Smooth muscle cell (in vitro differentiated cells): ENCODE measurements at regions not wholly inside any gene's neighbourhood (a gene's known extent, or its start where the extent isn't known, plus 50 kb on each side); places are given as distances from the start of the nearest gene placed in this dataset.

Source experiments
- DNase-seq: peaks from one replicate; lab custom pipeline; 2025; ENCODE audit not compliant: unreplicated experiment; lab: John Stamatoyannopoulos, UW
- H2AFZ ChIP-seq: fragments of 200-600 bp; sonication (generic); 2 replicates; pipeline ENCODE4 v1.6.0; 2016; ENCODE audit warnings: antibody characterized with exemption, low read depth, mild to moderate bottlenecking
- H3F3A ChIP-seq: fragments of 200-600 bp; sonication (generic); 2 replicates; pipeline ENCODE4 v1.6.0; 2017; ENCODE audit warnings: antibody characterized with exemption, low read depth
- H3K27ac ChIP-seq: fragments of 200-600 bp; sonication (generic); 2 replicates; pipeline ENCODE4 v1.5.1; 2016; ENCODE audit warnings: low read depth, mild to moderate bottlenecking
- H3K27me3 ChIP-seq: fragments of 200-600 bp; sonication (generic); 2 replicates; pipeline ENCODE4 v1.6.1; 2016; ENCODE audit warnings: low read depth, mild to moderate bottlenecking
- H3K36me3 ChIP-seq: fragments of 200-600 bp; sonication (generic); 2 replicates; pipeline ENCODE4 v1.5.1; 2016; ENCODE audit warnings: low read depth
- H3K4me1 ChIP-seq: fragments of 200-600 bp; sonication (generic); 2 replicates; pipeline ENCODE4 v1.5.1; 2016; ENCODE audit warnings: low read depth
- H3K4me2 ChIP-seq: fragments of 200-600 bp; sonication (generic); 2 replicates; pipeline ENCODE4 v1.6.0; 2016; ENCODE audit warnings: mild to moderate bottlenecking
- H3K4me3 ChIP-seq: fragments of 200-600 bp; sonication (generic); 2 replicates; pipeline ENCODE4 v1.5.1; 2016; ENCODE audit warnings: mild to moderate bottlenecking
- H3K79me2 ChIP-seq: fragments of 200-600 bp; sonication (generic); 2 replicates; pipeline ENCODE4 v1.6.0; 2016; ENCODE audit warnings: low read depth, mild to moderate bottlenecking
- H3K9ac ChIP-seq: fragments of 200-600 bp; sonication (generic); 2 replicates; pipeline ENCODE4 v1.6.0; 2016; ENCODE audit warnings: low read depth
- H3K9me3 ChIP-seq: fragments of 200-600 bp; sonication (generic); replicated peaks from 2 replicates; pipeline ENCODE4 v1.5.1; 2016; ENCODE audit warnings: low read depth
- H4K20me1 ChIP-seq: fragments of 200-600 bp; sonication (generic); 2 replicates; pipeline ENCODE4 v1.6.0; 2016; ENCODE audit warnings: low read depth
- WGBS: methylation state at CpG from one replicate; pipeline ENCODE4 v1.1.7; 2016; ENCODE audit warnings: low lambda C conversion rate; 5-methylcytosine and 5-hydroxymethylcytosine counted together
- TF ChIP-seq, protein P1 (sequence below): fragments of 200-600 bp; sonication (generic); IDR thresholded peaks from 2 replicates; pipeline ENCODE4 v1.5.1; 2017; ENCODE audit warnings: borderline replicate concordance, mild to moderate bottlenecking, antibody characterized with exemption; ENCODE audit not compliant: insufficient read depth, poor library complexity, severe bottlenecking

DNA sequence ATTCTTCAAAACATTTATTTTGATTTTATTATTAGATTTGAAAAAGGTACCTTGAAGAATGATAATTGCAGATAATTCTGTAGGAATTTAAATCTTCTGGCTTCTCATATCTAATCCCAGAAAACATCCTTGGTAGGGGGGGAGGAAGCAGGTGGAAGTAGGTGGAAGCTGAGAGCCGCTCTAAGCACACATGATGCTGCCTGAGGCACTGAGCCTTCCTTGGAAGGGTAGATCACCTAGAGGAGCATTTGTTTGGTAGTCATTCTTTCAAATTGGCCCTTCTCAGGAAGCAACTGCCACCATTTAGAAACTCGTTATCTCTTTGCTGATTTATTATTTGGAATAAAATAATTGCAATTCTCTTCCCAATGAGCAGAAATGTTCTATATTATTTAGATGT, 623.3 kb downstream of the CD109 start:
- no peak for DNase-seq
- Histone ChIP-seq H3F3A (no peaks in the 10 kb centered on the region), H3K36me3 (no peaks in the 10 kb centered on the region), H3K9ac (no peak overlapping the region), H3K79me2 (no peaks in the 10 kb centered on the region), H3K27ac (no peak overlapping the region), H3K4me1 (no peaks in the 10 kb centered on the region), H3K9me3 (no peaks in the 10 kb centered on the region), H3K4me2 (no peak overlapping the region), H4K20me1 (no peaks in the 10 kb centered on the region), H3K4me3 (no peak overlapping the region), H3K27me3 (no peaks in the 10 kb centered on the region), H2AFZ (no peak overlapping the region)
- 65% methylated on average over 2 of the region's 2 CpGs for WGBS
- TF ChIP-seq, protein P1, sequence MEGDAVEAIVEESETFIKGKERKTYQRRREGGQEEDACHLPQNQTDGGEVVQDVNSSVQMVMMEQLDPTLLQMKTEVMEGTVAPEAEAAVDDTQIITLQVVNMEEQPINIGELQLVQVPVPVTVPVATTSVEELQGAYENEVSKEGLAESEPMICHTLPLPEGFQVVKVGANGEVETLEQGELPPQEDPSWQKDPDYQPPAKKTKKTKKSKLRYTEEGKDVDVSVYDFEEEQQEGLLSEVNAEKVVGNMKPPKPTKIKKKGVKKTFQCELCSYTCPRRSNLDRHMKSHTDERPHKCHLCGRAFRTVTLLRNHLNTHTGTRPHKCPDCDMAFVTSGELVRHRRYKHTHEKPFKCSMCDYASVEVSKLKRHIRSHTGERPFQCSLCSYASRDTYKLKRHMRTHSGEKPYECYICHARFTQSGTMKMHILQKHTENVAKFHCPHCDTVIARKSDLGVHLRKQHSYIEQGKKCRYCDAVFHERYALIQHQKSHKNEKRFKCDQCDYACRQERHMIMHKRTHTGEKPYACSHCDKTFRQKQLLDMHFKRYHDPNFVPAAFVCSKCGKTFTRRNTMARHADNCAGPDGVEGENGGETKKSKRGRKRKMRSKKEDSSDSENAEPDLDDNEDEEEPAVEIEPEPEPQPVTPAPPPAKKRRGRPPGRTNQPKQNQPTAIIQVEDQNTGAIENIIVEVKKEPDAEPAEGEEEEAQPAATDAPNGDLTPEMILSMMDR: no peak

DNA sequence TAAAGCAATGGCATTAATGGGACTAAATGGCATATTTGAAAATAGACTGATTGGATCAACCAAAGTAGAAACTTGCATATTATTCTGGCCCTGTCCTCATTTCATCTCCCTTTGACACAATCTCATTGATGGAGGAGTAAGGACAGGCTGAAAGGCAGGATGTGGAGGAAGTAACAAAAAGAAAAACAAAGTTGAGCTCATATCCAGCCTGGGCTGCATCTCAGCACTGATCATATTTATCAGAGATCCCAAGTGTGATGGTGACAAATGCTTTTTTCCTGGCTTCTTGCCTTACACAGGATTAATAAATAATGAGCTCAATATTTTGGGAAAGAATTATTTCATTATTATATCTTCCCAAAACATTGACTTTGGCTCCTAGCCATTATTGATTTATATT, 622.7 kb downstream of the CD109 start:
- TF ChIP-seq, protein P1: no peak
- H3K4me2 ChIP-seq: no peak overlapping the region
- H3F3A ChIP-seq: no peaks in the 10 kb centered on the region
- no peaks in the 10 kb centered on the region for H4K20me1 ChIP-seq
- no peaks in the 10 kb centered on the region for H3K36me3 ChIP-seq
- H3K27ac ChIP-seq: no peak overlapping the region
- no peak for DNase-seq
- no peak overlapping the region for H3K4me3 ChIP-seq
- no peaks in the 10 kb centered on the region for H3K4me1 ChIP-seq
- no peaks in the 10 kb centered on the region for H3K27me3 ChIP-seq
- H3K79me2 ChIP-seq: no peaks in the 10 kb centered on the region
- no peak overlapping the region for H2AFZ ChIP-seq
- no peaks in the 10 kb centered on the region for H3K9me3 ChIP-seq
- no peak overlapping the region for H3K9ac ChIP-seq

DNA sequence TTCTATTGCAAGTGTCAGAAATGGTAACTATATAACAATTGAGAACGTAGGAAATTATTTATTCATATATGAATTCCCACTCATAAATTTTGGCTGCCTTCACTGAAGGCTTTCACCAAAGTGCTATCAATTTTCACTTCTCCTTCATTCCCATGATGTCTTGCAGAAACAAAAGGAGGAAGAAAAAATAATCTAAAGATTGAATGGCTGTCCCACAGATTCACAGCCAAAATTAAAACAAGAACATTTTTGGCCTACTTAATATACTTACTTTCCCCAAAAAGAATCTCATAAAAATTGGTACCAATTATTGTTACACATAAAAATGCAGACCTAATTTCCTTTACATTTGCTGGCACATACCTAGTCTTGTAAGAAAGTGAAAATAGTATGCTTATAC, 616.1 kb downstream of the CD109 start:
- DNase-seq: no peak
- H3K79me2 ChIP-seq: no peaks in the 10 kb centered on the region
- H3K4me3 ChIP-seq: no peak overlapping the region

DNA sequence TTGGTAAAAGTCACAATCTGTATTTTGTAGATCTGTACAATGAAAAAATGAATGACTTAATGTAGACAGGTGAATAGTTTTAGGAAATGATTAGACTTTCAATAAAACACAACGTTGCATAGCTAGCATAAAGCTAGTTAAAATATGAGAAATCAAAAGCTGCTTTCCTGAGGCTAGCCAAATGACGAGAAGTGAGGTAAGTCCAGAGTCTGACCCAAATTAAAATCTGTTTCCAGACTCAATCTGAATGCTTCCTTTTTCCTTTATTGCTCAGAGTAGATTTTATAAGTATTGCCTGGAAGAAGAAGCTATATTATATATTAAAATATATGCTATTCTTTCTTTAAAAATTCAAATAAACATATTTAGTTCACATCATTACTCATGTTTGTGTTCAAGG, 615.4 kb downstream of the CD109 start:
- H3K9me3 ChIP-seq: no peaks in the 10 kb centered on the region
- H2AFZ ChIP-seq: no peak overlapping the region
- H3K36me3 ChIP-seq: no peaks in the 10 kb centered on the region
- no peak overlapping the region for H3K27ac ChIP-seq
- H3F3A ChIP-seq: no peaks in the 10 kb centered on the region
- H3K27me3 ChIP-seq: no peaks in the 10 kb centered on the region
- DNase-seq: no peak
- no peaks in the 10 kb centered on the region for H4K20me1 ChIP-seq
- no peak overlapping the region for H3K4me3 ChIP-seq
- WGBS: 46% methylated on average over 2 of the region's 2 CpGs
- no peaks in the 10 kb centered on the region for H3K79me2 ChIP-seq
- H3K9ac ChIP-seq: no peak overlapping the region
- TF ChIP-seq, protein P1: no peak
- no peaks in the 10 kb centered on the region for H3K4me1 ChIP-seq
- no peak overlapping the region for H3K4me2 ChIP-seq

More for the DNA sequence above, 616.1 kb downstream of the CD109 start:
- Histone ChIP-seq H2AFZ (no peak overlapping the region), H3K9ac (no peak overlapping the region), H3K36me3 (no peaks in the 10 kb centered on the region), H3F3A (no peaks in the 10 kb centered on the region), H3K27me3 (no peaks in the 10 kb centered on the region), H3K27ac (no peak overlapping the region), H3K9me3 (no peaks in the 10 kb centered on the region), H4K20me1 (no peaks in the 10 kb centered on the region), H3K4me2 (no peak overlapping the region), H3K4me1 (no peaks in the 10 kb centered on the region)
- TF ChIP-seq, protein P1: no peak
- 90% methylated on average over 1 of the region's 1 CpG for WGBS
